DND-41 (cell line): ENCODE measurements at regions not wholly inside any gene's neighbourhood (a gene's known extent, or its start where the extent isn't known, plus 50 kb on each side); places are given as distances from the start of the nearest gene placed in this dataset.
"Not testable (repeated sequence)": the region's sequence is repeated elsewhere in the genome, so short reads cannot be mapped to it uniquely, and the experiment has no call there.

Experiments used
- ATAC-seq: fragments of 200-7000 bp; cut with Tn5 transposase; 3 replicates; pipeline ENCODE4 v1.9.1; 2021; ENCODE audit warnings: low read depth; ENCODE audit not compliant: insufficient read depth
- DNase-seq: peaks from one replicate; pipeline ENCODE4 v3.0.0-alpha.2; 2020
- H2AFZ ChIP-seq: 2 replicates; pipeline ENCODE4 v1.6.0; 2012; ENCODE audit warnings: low read depth, low read length
- H3K27ac ChIP-seq: 2 replicates; pipeline ENCODE4 v1.5.1; 2012; ENCODE audit warnings: low read length, inconsistent platforms
- H3K27me3 ChIP-seq: fragments of 200-600 bp; sonication (generic); 2 replicates; pipeline ENCODE4 v1.6.0; 2012; ENCODE audit warnings: low read length, mild to moderate bottlenecking, inconsistent platforms; ENCODE audit not compliant: insufficient read depth, poor library complexity
- H3K36me3 ChIP-seq: 2 replicates; pipeline ENCODE4 v1.5.1; 2012; ENCODE audit warnings: low read length, inconsistent platforms; ENCODE audit not compliant: insufficient read depth
- H3K4me1 ChIP-seq: 2 replicates; pipeline ENCODE4 v1.5.1; 2012; ENCODE audit warnings: mild to moderate bottlenecking, low read length; ENCODE audit not compliant: insufficient read depth
- H3K4me2 ChIP-seq: 2 replicates; pipeline ENCODE4 v1.6.0; 2012; ENCODE audit warnings: mild to moderate bottlenecking, moderate library complexity, low read length, inconsistent platforms; ENCODE audit not compliant: insufficient read depth
- H3K4me3 ChIP-seq, 2 experiments: fragments of 200-600 bp in 1 of 2; shearing (Covaris generic) in 1 of 2; 2 replicates each; pipeline ENCODE4 v1.5.1; 2012 to 2016; ENCODE audit warnings: inconsistent platforms in 2 of 2, low read length in 2 of 2, mild to moderate bottlenecking in 2 of 2, low read depth in 1 of 2, moderate library complexity in 1 of 2
- H3K79me2 ChIP-seq: 2 replicates; pipeline ENCODE4 v1.6.0; 2012; ENCODE audit warnings: low read length, inconsistent platforms; ENCODE audit not compliant: insufficient read depth
- H3K9ac ChIP-seq: 2 replicates; pipeline ENCODE4 v1.6.0; 2012; ENCODE audit warnings: low read depth, mild to moderate bottlenecking, inconsistent platforms, low read length, moderate library complexity
- H3K9me3 ChIP-seq: 2 replicates; pipeline ENCODE4 v1.5.1; 2012; ENCODE audit warnings: low read length, moderate library complexity, mild to moderate bottlenecking, inconsistent platforms; ENCODE audit not compliant: insufficient read depth, severe bottlenecking
- H4K20me1 ChIP-seq: 2 replicates; pipeline ENCODE4 v1.6.0; 2012; ENCODE audit warnings: low read length; ENCODE audit not compliant: insufficient read depth
- EZH2 ChIP-seq: IDR thresholded peaks from 3 replicates; pipeline ENCODE4 v1.6.1; 2012; ENCODE audit warnings: borderline replicate concordance, low read depth, mild to moderate bottlenecking, moderate library complexity, low read length, inconsistent platforms; ENCODE audit not compliant: severe bottlenecking
- TF ChIP-seq, protein P1 (sequence below): IDR thresholded peaks from 2 replicates; pipeline ENCODE4 v1.5.1; 2012; ENCODE audit warnings: borderline replicate concordance, low read length, moderate library complexity, mild to moderate bottlenecking; ENCODE audit not compliant: poor library complexity, severe bottlenecking; ENCODE audit errors: extremely low read depth

DNA sequence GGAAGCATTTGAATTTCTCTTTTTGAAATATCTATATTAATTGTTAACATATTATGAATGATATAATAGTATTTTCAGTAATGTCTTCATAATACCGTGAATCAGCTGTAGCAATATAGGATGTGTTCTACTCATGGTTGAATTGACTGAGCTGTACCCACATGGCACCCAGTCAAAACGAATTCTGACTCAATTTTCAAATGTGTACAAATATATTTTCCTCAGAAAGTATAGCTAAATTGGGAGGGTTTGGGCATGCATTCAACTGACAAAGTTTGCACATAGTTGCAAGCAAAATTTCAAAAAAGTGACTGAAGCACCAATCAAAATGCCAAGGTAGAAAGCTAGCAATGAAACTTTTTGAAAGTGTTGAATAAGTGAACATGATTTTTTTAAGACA is 188.9 kb downstream of the NAF1 start:
- DNase-seq (no peak), ATAC-seq (no peak)
- Histone ChIP-seq H3K9me3 (no peaks in the 10 kb centered on the region), H3K9ac (no peak overlapping the region), H3K27ac (no peak overlapping the region), H3K36me3 (no peaks in the 10 kb centered on the region), H3K27me3 (no peaks in the 10 kb centered on the region), H3K4me2 (no peak overlapping the region), H3K4me1 (no peaks in the 10 kb centered on the region), H3K79me2 (no peaks in the 10 kb centered on the region), H3K4me3 (no peak overlapping the region), H2AFZ (no peak overlapping the region), H4K20me1 (no peaks in the 10 kb centered on the region)
- TF ChIP-seq, protein P1, sequence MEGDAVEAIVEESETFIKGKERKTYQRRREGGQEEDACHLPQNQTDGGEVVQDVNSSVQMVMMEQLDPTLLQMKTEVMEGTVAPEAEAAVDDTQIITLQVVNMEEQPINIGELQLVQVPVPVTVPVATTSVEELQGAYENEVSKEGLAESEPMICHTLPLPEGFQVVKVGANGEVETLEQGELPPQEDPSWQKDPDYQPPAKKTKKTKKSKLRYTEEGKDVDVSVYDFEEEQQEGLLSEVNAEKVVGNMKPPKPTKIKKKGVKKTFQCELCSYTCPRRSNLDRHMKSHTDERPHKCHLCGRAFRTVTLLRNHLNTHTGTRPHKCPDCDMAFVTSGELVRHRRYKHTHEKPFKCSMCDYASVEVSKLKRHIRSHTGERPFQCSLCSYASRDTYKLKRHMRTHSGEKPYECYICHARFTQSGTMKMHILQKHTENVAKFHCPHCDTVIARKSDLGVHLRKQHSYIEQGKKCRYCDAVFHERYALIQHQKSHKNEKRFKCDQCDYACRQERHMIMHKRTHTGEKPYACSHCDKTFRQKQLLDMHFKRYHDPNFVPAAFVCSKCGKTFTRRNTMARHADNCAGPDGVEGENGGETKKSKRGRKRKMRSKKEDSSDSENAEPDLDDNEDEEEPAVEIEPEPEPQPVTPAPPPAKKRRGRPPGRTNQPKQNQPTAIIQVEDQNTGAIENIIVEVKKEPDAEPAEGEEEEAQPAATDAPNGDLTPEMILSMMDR = no peak
- TF ChIP-seq EZH2 = no peak

DNA sequence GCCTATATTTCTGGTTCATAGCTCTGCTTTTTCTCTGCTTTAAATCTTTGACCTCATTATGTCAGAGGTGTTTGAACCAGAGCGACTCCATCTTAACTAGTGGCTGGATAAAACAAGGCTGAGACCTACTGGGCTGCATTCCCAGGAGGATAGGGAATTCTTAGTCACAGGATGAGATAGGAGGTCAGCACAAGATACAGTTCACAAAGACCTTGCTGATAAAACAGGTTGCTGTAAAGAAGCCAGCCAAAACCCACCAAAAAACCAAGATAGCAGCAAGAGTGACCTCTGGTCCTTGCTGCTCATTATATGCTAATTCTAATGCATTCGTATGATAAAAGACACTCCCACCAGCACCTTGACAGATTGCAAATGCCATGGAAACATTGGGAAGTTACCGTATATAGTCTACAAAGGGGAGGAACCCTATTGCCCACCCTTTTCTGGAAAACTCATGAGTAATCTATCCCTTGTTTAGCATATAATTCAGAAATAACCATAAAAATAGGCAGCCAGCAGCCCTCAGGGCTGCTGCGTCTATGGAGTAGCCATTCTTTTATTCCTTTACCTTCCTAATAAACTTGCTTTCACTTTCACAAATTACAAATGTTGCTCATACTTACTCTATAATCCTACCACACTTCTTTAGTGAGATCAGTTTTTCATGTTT is 193.9 kb downstream of the NAF1 start:
- H2AFZ ChIP-seq = no peak overlapping the region
- H3K36me3 ChIP-seq = no peaks in the 10 kb centered on the region
- no peak overlapping the region for H3K4me3 ChIP-seq
- no peak overlapping the region for H3K9ac ChIP-seq
- H4K20me1 ChIP-seq = no peaks in the 10 kb centered on the region
- H3K4me1 ChIP-seq = no peaks in the 10 kb centered on the region
- no peaks in the 10 kb centered on the region for H3K79me2 ChIP-seq
- no peak overlapping the region for H3K4me2 ChIP-seq
- no peak for ATAC-seq
- no peaks in the 10 kb centered on the region for H3K9me3 ChIP-seq
- H3K27ac ChIP-seq = no peak overlapping the region
- no peak for DNase-seq
- no peak for TF ChIP-seq EZH2
- TF ChIP-seq, protein P1 = no peak
- H3K27me3 ChIP-seq = no peaks in the 10 kb centered on the region

DNA sequence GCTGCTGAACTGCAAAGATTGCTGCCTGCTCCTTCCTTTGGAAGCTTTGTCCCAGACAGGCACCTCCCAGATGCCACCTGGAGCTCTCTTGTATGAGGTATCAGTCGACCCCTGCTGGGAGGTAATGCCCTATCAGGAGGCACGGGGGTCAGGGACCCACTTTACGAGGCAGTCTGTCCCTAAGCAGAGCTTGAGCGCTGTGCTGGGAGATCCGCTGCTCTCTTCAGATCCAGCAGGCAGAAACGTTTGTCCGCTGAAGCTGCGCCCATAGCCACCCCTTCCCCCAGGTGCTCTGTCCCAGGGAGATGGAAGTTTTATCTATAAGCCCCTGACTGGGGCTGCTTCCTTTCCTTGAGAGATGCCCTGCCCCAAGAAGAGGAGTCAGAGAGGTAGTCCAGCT is 197.5 kb downstream of the NAF1 start:
- no peak for ATAC-seq
- no peak for TF ChIP-seq EZH2
- TF ChIP-seq, protein P1 = no peak

DNA sequence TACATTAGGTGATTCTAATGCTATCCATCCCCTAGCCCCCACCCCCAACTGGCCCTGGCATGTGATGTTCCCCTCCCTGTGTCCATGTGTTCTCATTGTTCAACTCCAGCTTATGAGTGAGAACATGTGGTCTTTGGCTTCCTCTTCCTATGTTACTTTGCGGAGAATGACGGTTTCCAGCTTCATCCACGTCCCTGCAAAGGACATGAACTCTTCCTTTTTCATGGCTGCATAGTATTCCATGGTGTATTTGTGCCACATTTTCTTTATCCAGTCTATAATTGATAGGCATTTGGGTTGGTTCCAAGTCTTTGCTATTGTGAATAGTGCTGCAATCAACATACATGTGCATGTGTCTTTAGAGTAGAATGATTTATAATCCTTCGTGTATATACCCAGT is 200.7 kb downstream of the NAF1 start:
- not testable (repeated sequence) for H3K4me3 ChIP-seq, H2AFZ ChIP-seq, H3K27me3 ChIP-seq, DNase-seq, H4K20me1 ChIP-seq, H3K27ac ChIP-seq, H3K9me3 ChIP-seq, H3K4me1 ChIP-seq, ATAC-seq, H3K9ac ChIP-seq, H3K36me3 ChIP-seq, H3K79me2 ChIP-seq, H3K4me2 ChIP-seq

More for the DNA sequence above, 197.5 kb downstream of the NAF1 start:
- no peaks in the 10 kb centered on the region for H3K79me2 ChIP-seq
- no peak overlapping the region for H3K4me3 ChIP-seq
- no peaks in the 10 kb centered on the region for H3K4me1 ChIP-seq
- H3K27me3 ChIP-seq = no peaks in the 10 kb centered on the region
- DNase-seq = no peak
- H3K4me2 ChIP-seq = no peak overlapping the region
- H3K36me3 ChIP-seq = no peaks in the 10 kb centered on the region
- no peak overlapping the region for H2AFZ ChIP-seq
- no peak overlapping the region for H3K27ac ChIP-seq
- no peaks in the 10 kb centered on the region for H4K20me1 ChIP-seq
- no peaks in the 10 kb centered on the region for H3K9me3 ChIP-seq
- no peak overlapping the region for H3K9ac ChIP-seq
